H9 (cell line): ENCODE measurements at regions not wholly inside any gene's neighbourhood (a gene's known extent, or its start where the extent isn't known, plus 50 kb on each side); places are given as distances from the start of the nearest gene placed in this dataset.

Source experiments
- DNase-seq: peaks from one replicate; pipeline ENCODE4 v3.0.0-alpha.2; 2017
- H2AFZ ChIP-seq: one replicate; pipeline ENCODE4 v1.6.1; 2013; ENCODE audit warnings: mild to moderate bottlenecking, low read length, control low read depth, moderate library complexity
- H2AK5ac ChIP-seq: 2 replicates; pipeline ENCODE4 v1.6.1; 2013; ENCODE audit warnings: low read length, control low read depth, mixed read lengths; ENCODE audit not compliant: insufficient read length
- H2BK120ac ChIP-seq: one replicate; pipeline ENCODE4 v1.6.1; 2013; ENCODE audit warnings: low read depth, mild to moderate bottlenecking, low read length, control low read depth, inconsistent platforms; ENCODE audit not compliant: poor library complexity, severe bottlenecking
- H2BK12ac ChIP-seq: 2 replicates; pipeline ENCODE4 v1.6.1; 2013; ENCODE audit warnings: low read length, control low read depth, mixed read lengths, low read depth; ENCODE audit not compliant: insufficient read length
- H2BK15ac ChIP-seq: 2 replicates; pipeline ENCODE4 v1.6.1; 2013; ENCODE audit warnings: low read depth, low read length, control low read depth
- H2BK20ac ChIP-seq: one replicate; pipeline ENCODE4 v1.6.1; 2013; ENCODE audit warnings: low read depth, mild to moderate bottlenecking, low read length, control low read depth, inconsistent platforms; ENCODE audit not compliant: poor library complexity, severe bottlenecking
- H2BK5ac ChIP-seq: 2 replicates; pipeline ENCODE4 v1.6.1; 2013; ENCODE audit warnings: low read length, control low read depth, mixed read lengths; ENCODE audit not compliant: insufficient read length
- H3K14ac ChIP-seq: 2 replicates; pipeline ENCODE4 v1.6.1; 2013; ENCODE audit warnings: low read length, control low read depth; ENCODE audit not compliant: insufficient read depth
- H3K18ac ChIP-seq: 2 replicates; pipeline ENCODE4 v1.6.1; 2013; ENCODE audit warnings: low read depth, mild to moderate bottlenecking, mixed read lengths, low read length, control low read depth; ENCODE audit not compliant: insufficient read length
- H3K23ac ChIP-seq: 2 replicates; pipeline ENCODE4 v1.6.1; 2013; ENCODE audit warnings: low read length, control low read depth, mixed read lengths, low read depth; ENCODE audit not compliant: insufficient read length
- H3K23me2 ChIP-seq: 2 replicates; pipeline ENCODE4 v1.6.1; 2013; ENCODE audit warnings: low read depth, mild to moderate bottlenecking, mixed read lengths, low read length, control low read depth; ENCODE audit not compliant: insufficient read length, poor library complexity, severe bottlenecking
- H3K27ac ChIP-seq: 2 replicates; pipeline ENCODE4 v1.5.1; 2013; ENCODE audit warnings: low read length, control low read depth, mixed read lengths, low read depth; ENCODE audit not compliant: insufficient read length
- H3K27me3 ChIP-seq: 2 replicates; pipeline ENCODE4 v1.6.1; 2013; ENCODE audit warnings: low read length, control low read depth, inconsistent platforms; ENCODE audit not compliant: insufficient read depth
- H3K4ac ChIP-seq: 2 replicates; pipeline ENCODE4 v1.6.1; 2013; ENCODE audit warnings: low read depth, mild to moderate bottlenecking, control low read depth, inconsistent platforms, low read length, moderate library complexity
- H3K4me1 ChIP-seq: 2 replicates; pipeline ENCODE4 v1.6.1; 2013; ENCODE audit warnings: low read length, control low read depth, inconsistent platforms; ENCODE audit not compliant: insufficient read depth
- H3K4me2 ChIP-seq: 2 replicates; pipeline ENCODE4 v1.6.1; 2013; ENCODE audit warnings: low read length, control low read depth, mixed read lengths; ENCODE audit not compliant: insufficient read length, insufficient read depth
- H3K56ac ChIP-seq: 2 replicates; pipeline ENCODE4 v1.6.1; 2013; ENCODE audit warnings: low read depth, mild to moderate bottlenecking, mixed read lengths, low read length, control low read depth; ENCODE audit not compliant: insufficient read length
- H3K79me1 ChIP-seq: 2 replicates; pipeline ENCODE4 v1.6.1; 2013; ENCODE audit warnings: low read depth, mild to moderate bottlenecking, moderate library complexity, low read length, control low read depth, inconsistent platforms; ENCODE audit not compliant: insufficient read depth, poor library complexity, severe bottlenecking
- H3K79me2 ChIP-seq: 2 replicates; pipeline ENCODE4 v1.6.1; 2013; ENCODE audit warnings: low read length, control low read depth, inconsistent platforms; ENCODE audit not compliant: insufficient read depth
- H3K9ac ChIP-seq: 2 replicates; pipeline ENCODE4 v1.6.1; 2013; ENCODE audit warnings: low read length, control low read depth, mixed read lengths; ENCODE audit not compliant: insufficient read length; ENCODE audit errors: extremely low read depth
- H3K9me3 ChIP-seq: one replicate; pipeline ENCODE4 v1.6.1; 2013; ENCODE audit warnings: low read depth, low read length, inconsistent platforms; ENCODE audit not compliant: control insufficient read depth
- H3T11ph ChIP-seq: one replicate; pipeline ENCODE4 v1.6.1; 2013; ENCODE audit warnings: mild to moderate bottlenecking, low read length, control low read depth, inconsistent platforms
- H4K20me1 ChIP-seq: one replicate; pipeline ENCODE4 v1.6.1; 2013; ENCODE audit not compliant: control insufficient read depth, insufficient read length, insufficient read depth
- H4K5ac ChIP-seq: 2 replicates; pipeline ENCODE4 v1.6.1; 2013; ENCODE audit warnings: low read depth, mild to moderate bottlenecking, mixed read lengths, low read length, control low read depth; ENCODE audit not compliant: insufficient read length
- H4K8ac ChIP-seq: replicated peaks from 2 replicates; pipeline ENCODE4 v1.6.1; 2013; ENCODE audit warnings: low read length, control low read depth, mixed read lengths, low read depth; ENCODE audit not compliant: insufficient read length
- H4K91ac ChIP-seq: 2 replicates; pipeline ENCODE4 v1.6.1; 2013; ENCODE audit warnings: low read depth, mild to moderate bottlenecking, moderate library complexity, mixed read lengths, low read length, control low read depth; ENCODE audit not compliant: insufficient read length
- H3K27ac Mint-ChIP-seq, 3 experiments: 2 replicates in 2 of 3; 3 replicates in 1 of 3; pipeline ENCODE4 v1.8.0; 2020 to 2021; ENCODE audit warnings: mixed read lengths in 3 of 3, mild to moderate bottlenecking in 1 of 3, moderate library complexity in 1 of 3
- H3K27me3 Mint-ChIP-seq: 2 replicates; pipeline ENCODE4 v1.8.0; 2021; ENCODE audit warnings: low read depth, mild to moderate bottlenecking, moderate library complexity, mixed read lengths
- H3K36me3 Mint-ChIP-seq, 3 experiments: 2 replicates in 2 of 3; 3 replicates in 1 of 3; pipeline ENCODE4 v1.8.0; 2020 to 2021; ENCODE audit warnings: low read depth in 3 of 3, mixed read lengths in 3 of 3; ENCODE audit not compliant: insufficient read depth in 1 of 3
- H3K4me1 Mint-ChIP-seq, 2 experiments: 2 replicates each; pipeline ENCODE4 v1.8.0; 2020; ENCODE audit warnings: mixed read lengths in 2 of 2
- H3K4me3 Mint-ChIP-seq, 2 experiments: 2 replicates in 1 of 2; 3 replicates in 1 of 2; pipeline ENCODE4 v1.8.0; 2020 to 2021; ENCODE audit warnings: mild to moderate bottlenecking in 2 of 2, mixed read lengths in 2 of 2, moderate library complexity in 1 of 2
- H3K9me3 Mint-ChIP-seq, 2 experiments: 2 replicates in 1 of 2; 3 replicates in 1 of 2; pipeline ENCODE4 v1.8.0; 2020; ENCODE audit warnings: mild to moderate bottlenecking in 2 of 2, mixed read lengths in 2 of 2, moderate library complexity in 1 of 2
- WGBS: extraction: QIAGEN DNeasy Blood & Tissue Kit; methylation state at CpG from one replicate; pipeline ENCODE4 v1.1.7; 2013; ENCODE audit warnings: missing lambda C conversion rate, low lambda C conversion rate, mixed read lengths; ENCODE audit not compliant: insufficient read length; ENCODE audit errors: extremely low coverage; 5-methylcytosine and 5-hydroxymethylcytosine counted together
- TF ChIP-seq, protein P1 (sequence below): fragments of 200-600 bp; sonication (generic); conservative IDR thresholded peaks from 3 replicates; pipeline ENCODE4 v1.8.0; 2021; ENCODE audit warnings: antibody characterized with exemption, mild to moderate bottlenecking

DNA sequence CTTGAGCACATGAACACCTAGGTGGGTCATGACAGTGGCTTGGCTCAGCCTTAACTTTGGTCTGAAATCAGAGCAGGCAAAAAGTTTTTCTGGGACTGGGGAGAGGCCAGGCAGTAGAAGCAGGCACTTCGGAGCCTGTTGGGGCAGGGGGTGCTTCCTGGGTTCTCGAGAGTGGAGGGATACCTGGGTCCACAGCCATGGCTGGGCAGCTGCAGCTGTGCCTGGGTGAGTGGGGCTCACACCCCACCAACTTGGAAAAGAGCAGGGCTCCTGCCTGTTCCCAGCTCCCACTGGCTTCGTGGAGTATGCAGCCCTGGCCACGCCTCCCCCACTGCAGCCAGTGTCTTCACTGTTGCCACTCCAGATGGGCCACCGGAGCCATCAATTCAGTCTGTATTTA is 56.4 kb upstream of the NUDT6 start:
- H3K4me1 ChIP-seq: no peaks in the 10 kb centered on the region
- H4K91ac ChIP-seq: no peak overlapping the region
- H3T11ph ChIP-seq: no peak overlapping the region
- no peak overlapping the region for H3K56ac ChIP-seq
- H3K27me3 ChIP-seq: no peaks in the 10 kb centered on the region
- no peaks in the 10 kb centered on the region for H3K27me3 Mint-ChIP-seq
- no peak overlapping the region for H3K4me2 ChIP-seq
- H2AFZ ChIP-seq: no peak overlapping the region
- no peak for DNase-seq
- no peak overlapping the region for H3K4ac ChIP-seq
- peaks cover 72 to 83% (median 74%) of the 10 kb centered on the region in 3 experiments for H3K36me3 Mint-ChIP-seq
- H3K4me3 Mint-ChIP-seq: no peak overlapping the region
- H2BK120ac ChIP-seq: no peak overlapping the region
- H3K14ac ChIP-seq: no peak overlapping the region
- no peak overlapping the region for H2BK5ac ChIP-seq
- no peaks in the 10 kb centered on the region for H3K79me2 ChIP-seq
- H3K23me2 ChIP-seq: no peaks in the 10 kb centered on the region
- H2BK12ac ChIP-seq: no peak overlapping the region
- no peak overlapping the region for H2AK5ac ChIP-seq
- H3K9me3 ChIP-seq: peaks cover 32% of the 10 kb centered on the region
- H4K8ac ChIP-seq: no peak overlapping the region
- H3K18ac ChIP-seq: no peak overlapping the region
- no peak overlapping the region for H2BK20ac ChIP-seq
- no peak overlapping the region for H2BK15ac ChIP-seq
- no peak overlapping the region for H3K27ac Mint-ChIP-seq
- TF ChIP-seq, protein P1, sequence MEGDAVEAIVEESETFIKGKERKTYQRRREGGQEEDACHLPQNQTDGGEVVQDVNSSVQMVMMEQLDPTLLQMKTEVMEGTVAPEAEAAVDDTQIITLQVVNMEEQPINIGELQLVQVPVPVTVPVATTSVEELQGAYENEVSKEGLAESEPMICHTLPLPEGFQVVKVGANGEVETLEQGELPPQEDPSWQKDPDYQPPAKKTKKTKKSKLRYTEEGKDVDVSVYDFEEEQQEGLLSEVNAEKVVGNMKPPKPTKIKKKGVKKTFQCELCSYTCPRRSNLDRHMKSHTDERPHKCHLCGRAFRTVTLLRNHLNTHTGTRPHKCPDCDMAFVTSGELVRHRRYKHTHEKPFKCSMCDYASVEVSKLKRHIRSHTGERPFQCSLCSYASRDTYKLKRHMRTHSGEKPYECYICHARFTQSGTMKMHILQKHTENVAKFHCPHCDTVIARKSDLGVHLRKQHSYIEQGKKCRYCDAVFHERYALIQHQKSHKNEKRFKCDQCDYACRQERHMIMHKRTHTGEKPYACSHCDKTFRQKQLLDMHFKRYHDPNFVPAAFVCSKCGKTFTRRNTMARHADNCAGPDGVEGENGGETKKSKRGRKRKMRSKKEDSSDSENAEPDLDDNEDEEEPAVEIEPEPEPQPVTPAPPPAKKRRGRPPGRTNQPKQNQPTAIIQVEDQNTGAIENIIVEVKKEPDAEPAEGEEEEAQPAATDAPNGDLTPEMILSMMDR: no peak
- H3K27ac ChIP-seq: no peak overlapping the region
- H3K9ac ChIP-seq: no peak overlapping the region
- H4K5ac ChIP-seq: no peak overlapping the region
- no peaks in the 10 kb centered on the region for H3K79me1 ChIP-seq
- H3K23ac ChIP-seq: no peak overlapping the region
- peaks cover 28 to 34% of the 10 kb centered on the region in 2 experiments for H3K9me3 Mint-ChIP-seq
- peaks cover 0 to 8% of the 10 kb centered on the region in 2 experiments; a peak in 2 of 4 replicates for H3K4me1 Mint-ChIP-seq
- WGBS: no CpG with 5 or more reads among the region's 5 CpGs
- H4K20me1 ChIP-seq: no peaks in the 10 kb centered on the region
